ENCODE measurements at regions not wholly inside any gene's neighbourhood (a gene's known extent, or its start where the extent isn't known, plus 50 kb on each side); places are given as distances from the start of the nearest gene placed in this dataset.

DNA sequence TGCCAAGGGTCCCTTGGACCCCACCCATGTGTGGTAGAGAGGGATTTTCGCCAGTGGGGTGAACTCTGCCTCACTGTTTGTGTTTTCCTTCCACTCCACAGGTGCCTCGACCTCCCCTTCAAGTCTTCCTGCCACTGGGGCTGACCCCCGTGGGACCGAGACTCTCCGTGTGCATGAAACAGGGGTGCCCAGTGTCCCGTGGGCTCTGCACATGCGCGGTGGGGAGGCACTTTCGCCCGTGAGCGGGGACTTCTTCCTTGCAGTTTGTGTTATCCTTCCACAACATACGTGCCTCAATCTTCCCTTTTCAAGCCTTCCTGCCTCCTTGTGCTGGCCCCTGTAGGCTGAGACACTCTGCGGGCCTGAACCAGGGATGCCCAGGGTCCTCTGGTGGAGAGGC is 362.4 kb downstream of the ALG10 start:
- TF ChIP-seq, protein P1, sequence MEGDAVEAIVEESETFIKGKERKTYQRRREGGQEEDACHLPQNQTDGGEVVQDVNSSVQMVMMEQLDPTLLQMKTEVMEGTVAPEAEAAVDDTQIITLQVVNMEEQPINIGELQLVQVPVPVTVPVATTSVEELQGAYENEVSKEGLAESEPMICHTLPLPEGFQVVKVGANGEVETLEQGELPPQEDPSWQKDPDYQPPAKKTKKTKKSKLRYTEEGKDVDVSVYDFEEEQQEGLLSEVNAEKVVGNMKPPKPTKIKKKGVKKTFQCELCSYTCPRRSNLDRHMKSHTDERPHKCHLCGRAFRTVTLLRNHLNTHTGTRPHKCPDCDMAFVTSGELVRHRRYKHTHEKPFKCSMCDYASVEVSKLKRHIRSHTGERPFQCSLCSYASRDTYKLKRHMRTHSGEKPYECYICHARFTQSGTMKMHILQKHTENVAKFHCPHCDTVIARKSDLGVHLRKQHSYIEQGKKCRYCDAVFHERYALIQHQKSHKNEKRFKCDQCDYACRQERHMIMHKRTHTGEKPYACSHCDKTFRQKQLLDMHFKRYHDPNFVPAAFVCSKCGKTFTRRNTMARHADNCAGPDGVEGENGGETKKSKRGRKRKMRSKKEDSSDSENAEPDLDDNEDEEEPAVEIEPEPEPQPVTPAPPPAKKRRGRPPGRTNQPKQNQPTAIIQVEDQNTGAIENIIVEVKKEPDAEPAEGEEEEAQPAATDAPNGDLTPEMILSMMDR (IDR thresholded peaks at IDR 0.05; ENCODE audit: extremely low read depth in 1 of 2, insufficient read depth in 1 of 2, low read depth in 1 of 2, low read length in 2 of 2) = no peak
- TF ChIP-seq POLR2AphosphoS5 (IDR thresholded peaks at IDR 0.05; ENCODE audit: insufficient read depth, low read depth, low read length) = no peak
